GM12873 (cell line): ENCODE measurements at regions not wholly inside any gene's neighbourhood (a gene's known extent, or its start where the extent isn't known, plus 50 kb on each side); places are given as distances from the start of the nearest gene placed in this dataset.

Source experiments
- TF ChIP-seq, protein P1 (sequence below): IDR thresholded peaks from 2 replicates; pipeline ENCODE4 v1.5.1; 2012; ENCODE audit warnings: low read depth, mild to moderate bottlenecking, moderate library complexity, low read length, control low read depth; ENCODE audit not compliant: insufficient read depth; ENCODE audit errors: missing control alignments

DNA sequence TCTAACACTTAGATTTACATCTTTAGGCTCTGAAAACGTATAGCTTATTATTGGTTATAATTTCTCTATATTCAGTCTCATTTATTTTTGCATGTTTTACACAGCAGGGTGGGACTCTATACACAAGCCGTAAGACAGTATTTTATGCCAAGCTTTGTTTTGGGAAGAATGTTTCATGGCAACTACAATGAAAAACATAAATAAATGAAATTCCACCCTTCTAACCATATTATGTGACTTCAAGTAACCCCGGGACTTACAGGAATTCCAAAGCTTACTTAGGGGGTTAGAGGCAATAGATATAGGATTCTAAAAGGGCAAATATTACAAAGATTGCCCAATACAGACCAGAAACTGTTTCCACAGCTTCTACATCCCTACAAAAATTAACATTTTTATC lies 370.9 kb downstream of the PRR32 start:
- TF ChIP-seq, protein P1, sequence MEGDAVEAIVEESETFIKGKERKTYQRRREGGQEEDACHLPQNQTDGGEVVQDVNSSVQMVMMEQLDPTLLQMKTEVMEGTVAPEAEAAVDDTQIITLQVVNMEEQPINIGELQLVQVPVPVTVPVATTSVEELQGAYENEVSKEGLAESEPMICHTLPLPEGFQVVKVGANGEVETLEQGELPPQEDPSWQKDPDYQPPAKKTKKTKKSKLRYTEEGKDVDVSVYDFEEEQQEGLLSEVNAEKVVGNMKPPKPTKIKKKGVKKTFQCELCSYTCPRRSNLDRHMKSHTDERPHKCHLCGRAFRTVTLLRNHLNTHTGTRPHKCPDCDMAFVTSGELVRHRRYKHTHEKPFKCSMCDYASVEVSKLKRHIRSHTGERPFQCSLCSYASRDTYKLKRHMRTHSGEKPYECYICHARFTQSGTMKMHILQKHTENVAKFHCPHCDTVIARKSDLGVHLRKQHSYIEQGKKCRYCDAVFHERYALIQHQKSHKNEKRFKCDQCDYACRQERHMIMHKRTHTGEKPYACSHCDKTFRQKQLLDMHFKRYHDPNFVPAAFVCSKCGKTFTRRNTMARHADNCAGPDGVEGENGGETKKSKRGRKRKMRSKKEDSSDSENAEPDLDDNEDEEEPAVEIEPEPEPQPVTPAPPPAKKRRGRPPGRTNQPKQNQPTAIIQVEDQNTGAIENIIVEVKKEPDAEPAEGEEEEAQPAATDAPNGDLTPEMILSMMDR: no peak

DNA sequence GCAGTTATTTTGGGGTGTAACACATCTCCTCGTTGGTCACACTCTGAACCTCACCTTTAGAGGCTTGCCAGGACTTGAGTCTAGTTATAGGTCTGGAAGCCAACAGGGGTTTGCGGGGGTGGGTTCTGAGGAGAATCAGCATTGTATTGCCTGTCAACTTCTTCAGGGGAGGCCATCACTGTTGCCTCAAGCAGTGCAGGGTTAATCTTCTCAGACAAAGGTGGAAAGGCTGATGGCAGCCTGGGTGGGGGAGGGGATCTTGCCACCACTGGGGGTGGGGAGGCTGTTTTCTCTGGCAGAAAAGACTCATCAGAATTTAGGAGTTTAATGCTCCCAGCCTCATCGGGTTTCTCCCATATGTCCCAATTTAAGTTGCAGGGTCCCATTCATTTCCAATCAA lies 387.8 kb downstream of the PRR32 start:
- TF ChIP-seq, protein P1: no peak

DNA sequence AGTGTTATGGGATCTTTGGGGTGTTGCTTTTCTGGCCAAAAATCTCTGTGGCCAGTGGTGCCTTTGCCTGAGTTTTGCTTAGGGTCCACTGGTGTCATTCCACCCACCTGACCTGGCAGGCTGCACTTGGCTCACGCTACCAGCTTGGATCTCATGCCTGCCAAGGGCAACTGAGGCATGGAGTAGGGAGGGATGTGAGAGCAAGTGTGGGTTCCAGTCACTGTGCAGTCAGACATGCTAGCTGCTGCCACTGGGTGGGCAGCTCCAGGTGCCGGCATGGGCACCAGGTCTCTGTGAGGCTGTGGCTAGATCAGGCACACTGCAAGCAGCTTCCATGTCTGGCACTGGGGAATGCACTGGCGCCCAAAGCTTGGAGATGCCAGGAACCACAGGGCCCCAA lies 424.1 kb downstream of the PRR32 start:
- TF ChIP-seq, protein P1: no peak

DNA sequence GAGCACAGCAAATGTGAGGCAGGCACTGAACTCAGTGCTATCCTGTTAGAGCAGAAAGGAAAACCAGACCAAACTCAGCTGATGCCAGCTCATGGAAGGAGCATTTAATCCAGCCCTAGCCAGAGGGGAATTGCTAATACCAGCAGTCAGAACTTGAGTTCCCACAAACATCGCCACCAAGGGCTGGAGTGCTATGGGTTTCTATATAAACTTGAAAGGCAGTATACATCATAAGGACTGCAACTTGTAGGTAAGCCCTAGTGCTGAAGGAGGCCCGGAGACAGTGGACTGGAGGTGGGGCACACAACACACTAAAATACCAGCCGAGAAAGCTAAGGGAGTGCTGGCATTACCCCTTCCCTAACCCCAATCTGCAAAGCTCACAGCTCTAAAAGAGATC lies 440.2 kb downstream of the PRR32 start:
- TF ChIP-seq, protein P1: no peak

DNA sequence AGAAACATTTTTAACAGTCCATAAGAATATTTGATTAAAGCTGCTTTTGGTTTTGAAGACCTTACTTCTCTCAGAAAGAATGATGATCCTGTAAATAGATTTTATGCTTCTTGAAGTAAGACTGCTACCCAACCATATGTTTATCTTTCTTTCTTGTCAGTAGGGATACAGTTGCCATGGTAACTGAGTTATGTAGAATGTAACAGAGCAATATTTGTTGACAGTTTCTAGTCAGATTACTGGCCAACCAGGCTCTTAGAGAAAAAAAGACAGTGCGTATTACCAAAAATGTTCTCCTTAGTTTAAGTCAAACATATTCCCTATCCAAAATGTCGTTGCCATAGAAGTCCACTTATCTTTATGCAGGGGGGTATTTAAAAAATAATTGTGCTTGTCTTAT lies 456.8 kb downstream of the PRR32 start:
- TF ChIP-seq, protein P1: no peak

DNA sequence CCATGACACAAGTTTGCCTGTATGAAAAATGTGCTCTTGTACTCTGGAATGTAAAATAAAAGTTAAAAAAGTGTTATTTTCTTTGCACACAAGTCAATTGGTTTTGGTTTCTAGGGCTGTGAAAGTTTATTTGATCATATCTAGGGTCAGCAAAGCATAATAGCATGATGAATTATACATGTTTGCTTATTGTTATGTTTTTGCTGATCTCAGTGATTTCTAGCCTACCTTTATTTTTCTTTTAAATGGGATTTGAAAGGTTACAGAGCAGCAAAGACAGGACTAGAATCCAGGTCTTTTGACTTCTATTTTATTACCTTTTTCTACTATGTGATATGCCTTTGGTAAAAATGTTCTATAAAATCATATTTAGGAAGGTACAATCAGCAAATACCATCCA lies 481.0 kb downstream of the PRR32 start:
- TF ChIP-seq, protein P1: no peak

DNA sequence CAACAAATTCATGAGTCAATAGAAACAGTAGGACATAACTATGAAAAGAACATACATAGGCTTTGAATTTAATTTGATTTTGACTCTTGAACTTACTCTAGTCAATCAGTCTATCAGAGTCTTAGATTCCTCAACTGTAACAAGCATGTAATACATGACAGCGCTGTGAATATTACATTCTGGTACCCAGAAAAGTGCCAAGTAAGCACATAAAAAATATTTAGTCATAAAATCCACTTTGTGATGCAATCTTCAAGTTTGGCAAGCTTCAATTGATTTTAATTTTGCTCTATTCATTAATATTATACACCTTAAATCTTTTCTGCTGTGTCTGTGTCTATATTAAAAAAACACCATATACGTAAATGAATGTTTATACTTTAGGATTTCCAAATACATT lies 483.3 kb downstream of the PRR32 start:
- TF ChIP-seq, protein P1: no peak

DNA sequence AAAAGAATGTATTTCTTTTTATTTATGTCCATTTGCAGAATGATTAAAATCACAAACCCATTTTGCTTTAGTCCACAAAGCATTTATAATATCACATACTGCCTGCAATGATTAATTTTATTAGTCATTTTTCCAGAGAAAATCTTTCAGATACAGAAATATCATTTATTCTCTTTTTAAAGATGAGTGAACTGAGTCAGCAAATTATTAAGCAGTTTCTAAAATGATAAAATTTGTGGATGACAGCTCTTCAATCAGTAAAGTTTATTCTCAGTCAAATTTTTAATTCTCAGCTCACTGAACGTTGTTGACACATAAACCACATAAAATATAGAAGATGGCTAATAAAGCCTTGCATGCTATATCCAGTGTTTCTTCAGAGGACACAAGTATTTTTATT lies 485.5 kb downstream of the PRR32 start:
- TF ChIP-seq, protein P1: no peak
